HG02798 (cell line): ENCODE measurements at regions not wholly inside any gene's neighbourhood (a gene's known extent, or its start where the extent isn't known, plus 50 kb on each side); places are given as distances from the start of the nearest gene placed in this dataset.

Experiments
- ATAC-seq: cut with Tn5 transposase; IDR thresholded peaks from one replicate; pipeline ENCODE4 v1.9.1; 2021; ENCODE audit warnings: mild to moderate bottlenecking; ENCODE audit not compliant: unreplicated experiment, poor library complexity

- ATAC-seq: no peak
These were observed 258.9 kb upstream of the TCF21 start for GRCh38 chr6:133629970-133630369.

GRCh38 chr6:133630651-133631050 is 258.3 kb upstream of the TCF21 start:
- no peak for ATAC-seq

GRCh38 chr6:133631421-133631820 is 257.5 kb upstream of the TCF21 start:
- ATAC-seq: no peak

- no peak for ATAC-seq
These were observed 256.7 kb upstream of the TCF21 start for GRCh38 chr6:133632206-133632605.

GRCh38 chr6:133632906-133633305 is 256.0 kb upstream of the TCF21 start:
- ATAC-seq: no peak

- no peak for ATAC-seq
These were observed 254.4 kb upstream of the TCF21 start for GRCh38 chr6:133634474-133634873.

- ATAC-seq: no peak
These were observed 253.5 kb upstream of the TCF21 start for GRCh38 chr6:133635447-133635846.

- ATAC-seq: no peak
These were observed 251.5 kb upstream of the TCF21 start for GRCh38 chr6:133637436-133637835.

- ATAC-seq: no peak
These were observed 251.0 kb upstream of the TCF21 start for GRCh38 chr6:133637874-133638273.

GRCh38 chr6:133641104-133641503 is 247.8 kb upstream of the TCF21 start:
- no peak for ATAC-seq

- ATAC-seq: no peak
These were observed 244.4 kb upstream of the TCF21 start for GRCh38 chr6:133644548-133644891.

- no peak for ATAC-seq
These were observed 243.9 kb upstream of the TCF21 start for GRCh38 chr6:133644892-133645619.

- ATAC-seq: no peak
These were observed 242.8 kb upstream of the TCF21 start for GRCh38 chr6:133645966-133646740.

- no peak for ATAC-seq
These were observed 240.3 kb upstream of the TCF21 start for GRCh38 chr6:133648581-133648980.

GRCh38 chr6:133671376-133671775 is 217.5 kb upstream of the TCF21 start:
- no peak for ATAC-seq

GRCh38 chr6:133673056-133673455 is 215.9 kb upstream of the TCF21 start:
- no peak for ATAC-seq

GRCh38 chr6:133674661-133675060 is 214.3 kb upstream of the TCF21 start:
- no peak for ATAC-seq

- ATAC-seq: no peak
These were observed 207.9 kb upstream of the TCF21 start for GRCh38 chr6:133680994-133681393.

- no peak for ATAC-seq
These were observed 207.0 kb upstream of the TCF21 start for GRCh38 chr6:133681891-133682290.

- no peak for ATAC-seq
These were observed 206.2 kb upstream of the TCF21 start for GRCh38 chr6:133682506-133683307.

- ATAC-seq: no peak
These were observed 205.7 kb upstream of the TCF21 start for GRCh38 chr6:133683308-133683580.
